ENCODE measurements at regions not wholly inside any gene's neighbourhood (a gene's known extent, or its start where the extent isn't known, plus 50 kb on each side); places are given as distances from the start of the nearest gene placed in this dataset.

GRCh38 chr13:100808330-100809128, 133.9 kb upstream of the TMTC4 start (continued):
- TF ChIP-seq, protein P1, sequence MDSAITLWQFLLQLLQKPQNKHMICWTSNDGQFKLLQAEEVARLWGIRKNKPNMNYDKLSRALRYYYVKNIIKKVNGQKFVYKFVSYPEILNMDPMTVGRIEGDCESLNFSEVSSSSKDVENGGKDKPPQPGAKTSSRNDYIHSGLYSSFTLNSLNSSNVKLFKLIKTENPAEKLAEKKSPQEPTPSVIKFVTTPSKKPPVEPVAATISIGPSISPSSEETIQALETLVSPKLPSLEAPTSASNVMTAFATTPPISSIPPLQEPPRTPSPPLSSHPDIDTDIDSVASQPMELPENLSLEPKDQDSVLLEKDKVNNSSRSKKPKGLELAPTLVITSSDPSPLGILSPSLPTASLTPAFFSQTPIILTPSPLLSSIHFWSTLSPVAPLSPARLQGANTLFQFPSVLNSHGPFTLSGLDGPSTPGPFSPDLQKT (CRISPR knock-in tag; IDR thresholded peaks at IDR 0.05; ENCODE audit: borderline replicate concordance), result no peak
- TF ChIP-seq HOXA3 (CRISPR knock-in tag; IDR thresholded peaks at IDR 0.05) (no peak), NCOA2 (CRISPR knock-in tag; IDR thresholded peaks at IDR 0.05) (peak; percentile 43; the same call in 1 of the 2 replicates)
- TF ChIP-seq, protein P2, sequence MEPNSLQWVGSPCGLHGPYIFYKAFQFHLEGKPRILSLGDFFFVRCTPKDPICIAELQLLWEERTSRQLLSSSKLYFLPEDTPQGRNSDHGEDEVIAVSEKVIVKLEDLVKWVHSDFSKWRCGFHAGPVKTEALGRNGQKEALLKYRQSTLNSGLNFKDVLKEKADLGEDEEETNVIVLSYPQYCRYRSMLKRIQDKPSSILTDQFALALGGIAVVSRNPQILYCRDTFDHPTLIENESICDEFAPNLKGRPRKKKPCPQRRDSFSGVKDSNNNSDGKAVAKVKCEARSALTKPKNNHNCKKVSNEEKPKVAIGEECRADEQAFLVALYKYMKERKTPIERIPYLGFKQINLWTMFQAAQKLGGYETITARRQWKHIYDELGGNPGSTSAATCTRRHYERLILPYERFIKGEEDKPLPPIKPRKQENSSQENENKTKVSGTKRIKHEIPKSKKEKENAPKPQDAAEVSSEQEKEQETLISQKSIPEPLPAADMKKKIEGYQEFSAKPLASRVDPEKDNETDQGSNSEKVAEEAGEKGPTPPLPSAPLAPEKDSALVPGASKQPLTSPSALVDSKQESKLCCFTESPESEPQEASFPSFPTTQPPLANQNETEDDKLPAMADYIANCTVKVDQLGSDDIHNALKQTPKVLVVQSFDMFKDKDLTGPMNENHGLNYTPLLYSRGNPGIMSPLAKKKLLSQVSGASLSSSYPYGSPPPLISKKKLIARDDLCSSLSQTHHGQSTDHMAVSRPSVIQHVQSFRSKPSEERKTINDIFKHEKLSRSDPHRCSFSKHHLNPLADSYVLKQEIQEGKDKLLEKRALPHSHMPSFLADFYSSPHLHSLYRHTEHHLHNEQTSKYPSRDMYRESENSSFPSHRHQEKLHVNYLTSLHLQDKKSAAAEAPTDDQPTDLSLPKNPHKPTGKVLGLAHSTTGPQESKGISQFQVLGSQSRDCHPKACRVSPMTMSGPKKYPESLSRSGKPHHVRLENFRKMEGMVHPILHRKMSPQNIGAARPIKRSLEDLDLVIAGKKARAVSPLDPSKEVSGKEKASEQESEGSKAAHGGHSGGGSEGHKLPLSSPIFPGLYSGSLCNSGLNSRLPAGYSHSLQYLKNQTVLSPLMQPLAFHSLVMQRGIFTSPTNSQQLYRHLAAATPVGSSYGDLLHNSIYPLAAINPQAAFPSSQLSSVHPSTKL (CRISPR knock-in tag; IDR thresholded peaks at IDR 0.05), result peak; percentile 80

GRCh38 chr13:100803091-100803490, 128.5 kb upstream of the TMTC4 start:
- Histone ChIP-seq H2AFZ (ENCODE audit: low read length) (no peak overlapping the region), H3K4me1 (ENCODE audit: insufficient read depth, low read length) (peaks cover 34% of the 10 kb centered on the region), H3K4me2 (ENCODE audit: low read depth, low read length) (no peak overlapping the region), H3K27ac (ENCODE audit: extremely low read length, insufficient read depth, low read length) (no peak overlapping the region), H3K9ac (ENCODE audit: insufficient read depth, low read depth, low read length) (no peak overlapping the region), H3K9me3 (ENCODE audit: low read length) (no peaks in the 10 kb centered on the region), H3K79me2 (ENCODE audit: insufficient read depth, low read length) (no peaks in the 10 kb centered on the region), H3K4me3 (replicated peaks in 1 of 3; ENCODE audit: insufficient read depth in 1 of 3, low read depth in 2 of 3, low read length in 3 of 3) (no peak overlapping the region), H3K27me3 (ENCODE audit: control insufficient read depth in 1 of 2, insufficient read depth in 2 of 2, low read length in 2 of 2) (no peaks in the 10 kb centered on the region), H4K20me1 (ENCODE audit: insufficient read depth, low read length) (no peaks in the 10 kb centered on the region), H3K36me3 (replicated peaks in 1 of 2; ENCODE audit: control insufficient read depth in 1 of 2, insufficient read depth in 2 of 2, low read length in 2 of 2) (no peaks in the 10 kb centered on the region)
- in situ Hi-C loops (cut with HindIII; ENCODE audit: extremely low pct_ligation_motif_present, low pct_unique_long_range_greater_than_20kb), result no loop called here
- no peak for ATAC-seq
- TF ChIP-seq ZNF614 (CRISPR knock-in tag; IDR thresholded peaks at IDR 0.05; ENCODE audit: borderline replicate concordance), result no peak
- CTCF ChIA-PET (ENCODE audit: low intra/inter-chr PET ratio, low total read pairs), result no interaction called here
- intact Hi-C loops (cut with micrococcal nuclease; ENCODE audit: unreplicated experiment), result no loop called here
- no peak for DNase-seq (ENCODE audit: low spot score)
- POLR2A ChIA-PET, result no interaction called here
- no peak for FAIRE-seq
- 60% methylated on average over 6 of the region's 6 CpGs for WGBS (ENCODE audit: low lambda C conversion rate)
- no TSS peak for BruUV-seq (replicated peaks)
